Hepatocyte (in vitro differentiated cells): ENCODE measurements at regions not wholly inside any gene's neighbourhood (a gene's known extent, or its start where the extent isn't known, plus 50 kb on each side); places are given as distances from the start of the nearest gene placed in this dataset.

Source experiments
- DNase-seq: peaks from one replicate; pipeline ENCODE4 v3.0.0-alpha.2; 2016; ENCODE audit warnings: low spot score
- H2AFZ ChIP-seq: fragments of 200-600 bp; sonication (generic); 2 replicates; pipeline ENCODE4 v1.6.0; 2016; ENCODE audit warnings: antibody characterized with exemption, mild to moderate bottlenecking
- H3K27ac ChIP-seq: fragments of 200-600 bp; sonication (generic); 2 replicates; pipeline ENCODE4 v1.5.1; 2016; ENCODE audit warnings: mild to moderate bottlenecking
- H3K27me3 ChIP-seq: fragments of 200-600 bp; sonication (generic); 2 replicates; pipeline ENCODE4 v1.6.1; 2016
- H3K36me3 ChIP-seq: fragments of 200-600 bp; sonication (generic); replicated peaks from 2 replicates; pipeline ENCODE4 v1.5.1; 2016; ENCODE audit warnings: low read depth; ENCODE audit not compliant: insufficient read depth
- H3K4me1 ChIP-seq: fragments of 200-600 bp; sonication (generic); 2 replicates; pipeline ENCODE4 v1.5.1; 2016; ENCODE audit warnings: mild to moderate bottlenecking, moderate library complexity; ENCODE audit not compliant: insufficient read depth
- H3K4me2 ChIP-seq: fragments of 200-600 bp; sonication (generic); 2 replicates; pipeline ENCODE4 v1.6.0; 2016
- H3K4me3 ChIP-seq: fragments of 200-600 bp; sonication (generic); 2 replicates; pipeline ENCODE4 v1.5.1; 2016; ENCODE audit warnings: mild to moderate bottlenecking
- H3K79me2 ChIP-seq: fragments of 200-600 bp; sonication (generic); 2 replicates; pipeline ENCODE4 v1.6.0; 2017; ENCODE audit warnings: mild to moderate bottlenecking
- H3K9me2 ChIP-seq: fragments of 200-600 bp; sonication (generic); replicated peaks from 2 replicates; pipeline ENCODE4 v1.6.0; 2017; ENCODE audit warnings: mild to moderate bottlenecking; ENCODE audit not compliant: insufficient read depth
- H3K9me3 ChIP-seq: fragments of 200-600 bp; sonication (generic); 2 replicates; pipeline ENCODE4 v1.5.1; 2016; ENCODE audit warnings: low read depth, mild to moderate bottlenecking
- H4K20me1 ChIP-seq: fragments of 200-600 bp; sonication (generic); 2 replicates; pipeline ENCODE4 v1.6.0; 2016; ENCODE audit warnings: mild to moderate bottlenecking; ENCODE audit not compliant: insufficient read depth, poor library complexity, severe bottlenecking
- CTCF ChIP-seq: fragments of 200-600 bp; sonication (generic); IDR thresholded peaks from 2 replicates; pipeline ENCODE4 v1.5.1; 2016; ENCODE audit warnings: antibody characterized with exemption, mild to moderate bottlenecking; ENCODE audit not compliant: poor library complexity
- EZH2 ChIP-seq: fragments of 200-600 bp; sonication (generic); IDR thresholded peaks from 2 replicates; pipeline ENCODE4 v1.6.1; 2016; ENCODE audit warnings: antibody characterized with exemption, mild to moderate bottlenecking, borderline replicate concordance
- EZH2phosphoT487 ChIP-seq: fragments of 200-600 bp; sonication (generic); IDR thresholded peaks from one replicate; pipeline ENCODE4 v1.6.1; 2018; ENCODE audit warnings: antibody characterized with exemption, mild to moderate bottlenecking, low read depth, moderate library complexity; ENCODE audit not compliant: unreplicated experiment, severe bottlenecking
- WGBS: methylation state at CpG from one replicate; pipeline ENCODE4 v1.1.6; 2016; ENCODE audit warnings: low lambda C conversion rate; ENCODE audit errors: missing lambda C conversion rate; 5-methylcytosine and 5-hydroxymethylcytosine counted together

DNA sequence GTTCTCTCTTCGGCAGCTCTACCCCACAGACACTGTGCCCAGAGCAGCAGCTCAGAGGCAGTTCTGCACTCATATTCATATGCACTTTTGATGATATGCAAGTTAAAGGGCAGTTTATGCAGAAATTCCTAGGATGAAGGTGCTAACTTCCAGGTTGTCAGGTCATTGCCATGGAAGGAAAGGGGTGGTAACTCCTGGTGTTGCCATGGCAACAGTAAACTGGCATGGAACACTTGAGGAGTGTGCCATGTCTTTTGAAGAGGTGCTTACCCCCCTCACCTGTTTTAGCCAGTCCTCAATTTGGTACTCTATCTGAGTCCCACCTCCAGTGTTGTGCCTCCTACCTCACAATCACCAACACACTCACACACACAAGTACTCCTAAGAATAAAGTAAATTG, 539.4 kb upstream of the BTBD3 start:
- 100% methylated on average over 1 of the region's 1 CpG for WGBS
- no peaks in the 10 kb centered on the region for H3K9me3 ChIP-seq
- H3K4me1 ChIP-seq: peaks cover 17% of the 10 kb centered on the region
- H3K4me3 ChIP-seq: no peak overlapping the region
- DNase-seq: no peak
- H3K36me3 ChIP-seq: no peaks in the 10 kb centered on the region
- no peaks in the 10 kb centered on the region for H3K79me2 ChIP-seq
- H3K4me2 ChIP-seq: no peak overlapping the region
- TF ChIP-seq CTCF (no peak), EZH2phosphoT487 (no peak), EZH2 (no peak)
- H3K27ac ChIP-seq: no peak overlapping the region
- H3K9me2 ChIP-seq: no peaks in the 10 kb centered on the region
- no peak overlapping the region for H2AFZ ChIP-seq
- no peaks in the 10 kb centered on the region for H4K20me1 ChIP-seq
- no peaks in the 10 kb centered on the region for H3K27me3 ChIP-seq

DNA sequence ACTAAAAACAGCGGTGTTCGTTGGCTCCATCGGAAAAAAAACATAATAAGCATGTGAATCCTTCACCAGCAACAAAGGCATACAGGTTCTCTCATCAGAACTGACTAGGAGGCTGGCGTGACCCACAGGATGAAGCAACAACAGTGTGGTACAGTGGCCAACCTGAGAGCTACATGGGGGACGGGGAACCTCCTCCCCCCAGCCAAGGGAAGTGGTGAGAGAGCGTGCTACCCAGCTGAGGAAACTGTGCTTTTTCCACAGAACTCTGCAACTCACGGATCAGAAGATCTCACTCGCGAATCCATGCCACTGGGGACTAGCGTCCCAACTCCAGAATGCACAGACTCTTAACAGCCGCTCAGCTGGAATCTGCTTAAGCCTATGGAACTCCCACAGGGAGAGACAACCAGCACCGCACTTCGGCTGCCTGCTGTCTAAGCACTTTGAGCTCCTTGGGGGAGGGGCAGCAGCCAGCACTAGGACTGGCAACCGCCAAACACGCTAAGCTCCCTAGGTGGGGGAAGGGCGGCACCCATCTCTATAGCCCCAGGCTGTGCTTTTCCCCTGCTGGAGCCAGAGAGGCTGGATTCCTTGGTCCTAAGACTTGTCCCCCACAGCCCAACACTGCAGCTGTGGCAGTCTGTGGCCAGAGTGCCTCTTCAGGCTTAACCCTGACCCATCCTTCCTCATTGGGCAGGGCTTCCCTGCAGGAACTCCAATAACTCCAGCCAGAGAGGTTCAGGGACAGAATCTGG, 538.3 kb upstream of the BTBD3 start:
- no peaks in the 10 kb centered on the region for H3K79me2 ChIP-seq
- no peaks in the 10 kb centered on the region for H3K36me3 ChIP-seq
- no peaks in the 10 kb centered on the region for H4K20me1 ChIP-seq
- peaks cover 17% of the 10 kb centered on the region for H3K4me1 ChIP-seq
- peak; percentile 78 for DNase-seq
- WGBS: 27% methylated on average over 16 of the region's 16 CpGs
- no peaks in the 10 kb centered on the region for H3K27me3 ChIP-seq
- peak overlapping the region; percentile 79 for H2AFZ ChIP-seq
- H3K4me2 ChIP-seq: peak overlapping the region; percentile 71
- H3K9me2 ChIP-seq: no peaks in the 10 kb centered on the region
- no peak for TF ChIP-seq EZH2phosphoT487
- no peak for TF ChIP-seq EZH2
- TF ChIP-seq CTCF: no peak
- no peak overlapping the region for H3K4me3 ChIP-seq
- H3K9me3 ChIP-seq: no peaks in the 10 kb centered on the region
- no peak overlapping the region for H3K27ac ChIP-seq

- H3K9me2 ChIP-seq: no peaks in the 10 kb centered on the region
- no peak overlapping the region for H2AFZ ChIP-seq
- H3K4me3 ChIP-seq: no peak overlapping the region
- no peaks in the 10 kb centered on the region for H3K9me3 ChIP-seq
- TF ChIP-seq CTCF (no peak), EZH2 (no peak), EZH2phosphoT487 (no peak)
- H4K20me1 ChIP-seq: no peaks in the 10 kb centered on the region
- DNase-seq: no peak
- no peak overlapping the region for H3K4me2 ChIP-seq
- WGBS: 91% methylated on average over 1 of the region's 1 CpG
- H3K36me3 ChIP-seq: no peaks in the 10 kb centered on the region
- no peak overlapping the region for H3K27ac ChIP-seq
- no peaks in the 10 kb centered on the region for H3K79me2 ChIP-seq
- H3K27me3 ChIP-seq: no peaks in the 10 kb centered on the region
- H3K4me1 ChIP-seq: peaks cover 17% of the 10 kb centered on the region
Measured at GRCh38 chr20:11380283-11380682, 537.4 kb upstream of the BTBD3 start.
